Prostate gland (tissue), 2 donors: ENCODE measurements at regions not wholly inside any gene's neighbourhood (a gene's known extent, or its start where the extent isn't known, plus 50 kb on each side); places are given as distances from the start of the nearest gene placed in this dataset.

Experiments
- DNase-seq: peaks from one replicate; pipeline ENCODE4 v3.0.0-alpha.2; 2019; ENCODE audit warnings: low spot score
- H3K27ac ChIP-seq, 2 donors: fragments of 200-600 bp; sonication (generic); 2 replicates each; pipeline ENCODE4 v1.5.1; 2017 to 2019
- H3K27me3 ChIP-seq: fragments of 200-600 bp; sonication (generic); replicated peaks from 2 replicates; pipeline ENCODE4 v1.5.1; 2019; ENCODE audit not compliant: insufficient read depth
- H3K36me3 ChIP-seq, 2 donors: fragments of 200-600 bp; sonication (generic); 1 replicate in 1 of 2; 2 replicates in 1 of 2; pipeline versions ENCODE4 v1.5.1 to v1.8.1; 2017 to 2019
- H3K4me1 ChIP-seq: fragments of 200-600 bp; sonication (generic); replicated peaks from 2 replicates; pipeline ENCODE4 v1.5.1; 2019
- H3K4me3 ChIP-seq, 2 donors: fragments of 200-600 bp; sonication (generic); 2 replicates each; pipeline ENCODE4 v1.5.1; 2017 to 2019
- H3K9me3 ChIP-seq: fragments of 200-600 bp; sonication (generic); 2 replicates; pipeline ENCODE4 v1.5.1; 2017
- CTCF ChIP-seq, 4 experiments: fragments of 200-600 bp in 2 of 4; fragments of 450-650 bp in 2 of 4; sonication (generic) in 2 of 4; IDR thresholded peaks; 1 replicate in 3 of 4; 2 replicates in 1 of 4; pipeline ENCODE4 v1.5.1; 2016 to 2019; ENCODE audit warnings: antibody characterized with exemption in 4 of 4, mild to moderate bottlenecking in 2 of 4, moderate library complexity in 2 of 4
- POLR2A ChIP-seq: fragments of 450-650 bp; IDR thresholded peaks from one replicate; pipeline ENCODE4 v1.6.1; 2016; ENCODE audit warnings: antibody characterized with exemption, mild to moderate bottlenecking
- POLR2AphosphoS5 ChIP-seq: sonication (generic); formaldehyde crosslinking; IDR thresholded peaks from one replicate; pipeline ENCODE4 v1.6.1; 2017; ENCODE audit warnings: antibody characterized with exemption
- WGBS: methylation state at CpG from one replicate; pipeline ENCODE4 v1.1.5; 2018; 5-methylcytosine and 5-hydroxymethylcytosine counted together
- intact Hi-C: fragments of 100-400 bp; cut with DNase I; formaldehyde crosslinking; loops from one replicate; pipeline ENCODE4 v1.14.2; 2022

GRCh38 chr9:82665324-82665723, 397.6 kb downstream of the RASEF start:
- intact Hi-C loops, result no loop called here
- H3K4me1 ChIP-seq, result no peaks in the 10 kb centered on the region
- H3K27ac ChIP-seq, result no peak overlapping the region
- TF ChIP-seq POLR2A (no peak), CTCF (IDR thresholded peaks at IDR 0.05) (no peak), POLR2AphosphoS5 (no peak)
- no peaks in the 10 kb centered on the region for H3K9me3 ChIP-seq
- 70% methylated on average over 3 of the region's 3 CpGs for WGBS
- no peaks in the 10 kb centered on the region for H3K27me3 ChIP-seq
- DNase-seq, result no peak
- no peak overlapping the region for H3K4me3 ChIP-seq
- H3K36me3 ChIP-seq, result no peaks in the 10 kb centered on the region

GRCh38 chr9:82668689-82669199, 394.2 kb downstream of the RASEF start:
- no peak for DNase-seq
- 81% methylated on average over 5 of the region's 5 CpGs for WGBS
- H3K27ac ChIP-seq, result no peak overlapping the region
- H3K36me3 ChIP-seq, result no peaks in the 10 kb centered on the region
- H3K27me3 ChIP-seq, result no peaks in the 10 kb centered on the region
- no peaks in the 10 kb centered on the region for H3K9me3 ChIP-seq
- TF ChIP-seq POLR2A (no peak), CTCF (IDR thresholded peaks at IDR 0.05) (no peak), POLR2AphosphoS5 (no peak)
- H3K4me3 ChIP-seq, result no peak overlapping the region
- intact Hi-C loops, result no loop called here
- H3K4me1 ChIP-seq, result no peaks in the 10 kb centered on the region

GRCh38 chr9:82670000-82670399, 392.9 kb downstream of the RASEF start:
- intact Hi-C loops, result no loop called here
- Histone ChIP-seq H3K4me3 (no peak overlapping the region), H3K4me1 (no peaks in the 10 kb centered on the region), H3K9me3 (no peaks in the 10 kb centered on the region), H3K27ac (no peak overlapping the region), H3K36me3 (no peaks in the 10 kb centered on the region), H3K27me3 (no peaks in the 10 kb centered on the region)
- no peak for DNase-seq
- TF ChIP-seq CTCF (IDR thresholded peaks at IDR 0.05) (no peak), POLR2A (no peak), POLR2AphosphoS5 (no peak)
- 75% methylated on average over 3 of the region's 3 CpGs for WGBS

GRCh38 chr9:82670726-82671125, 392.2 kb downstream of the RASEF start:
- Histone ChIP-seq H3K36me3 (no peaks in the 10 kb centered on the region), H3K9me3 (no peaks in the 10 kb centered on the region), H3K4me3 (no peak overlapping the region), H3K27ac (no peak overlapping the region), H3K4me1 (no peaks in the 10 kb centered on the region), H3K27me3 (no peaks in the 10 kb centered on the region)
- TF ChIP-seq POLR2A (no peak), POLR2AphosphoS5 (no peak), CTCF (IDR thresholded peaks at IDR 0.05) (no peak)
- intact Hi-C loops, result no loop called here
- WGBS, result 93% methylated on average over 1 of the region's 1 CpG
- DNase-seq, result no peak

GRCh38 chr9:82673201-82673600, 389.7 kb downstream of the RASEF start:
- H3K27ac ChIP-seq, result no peak overlapping the region
- no peaks in the 10 kb centered on the region for H3K27me3 ChIP-seq
- no peaks in the 10 kb centered on the region for H3K9me3 ChIP-seq
- no peaks in the 10 kb centered on the region for H3K36me3 ChIP-seq
- 100% methylated on average over 1 of the region's 1 CpG for WGBS
- H3K4me3 ChIP-seq, result no peak overlapping the region
- TF ChIP-seq CTCF (IDR thresholded peaks at IDR 0.05) (no peak), POLR2AphosphoS5 (no peak), POLR2A (no peak)
- H3K4me1 ChIP-seq, result no peaks in the 10 kb centered on the region
- no peak for DNase-seq
- intact Hi-C loops, result no loop called here
